ENCODE measurements at regions not wholly inside any gene's neighbourhood (a gene's known extent, or its start where the extent isn't known, plus 50 kb on each side); places are given as distances from the start of the nearest gene placed in this dataset.
A peak's percentile ranks its signal among the peaks of the same experiment; 100 is the strongest.
"Not testable (repeated sequence)": the region's sequence is repeated elsewhere in the genome, so short reads cannot be mapped to it uniquely, and the experiment has no call there.

DNA sequence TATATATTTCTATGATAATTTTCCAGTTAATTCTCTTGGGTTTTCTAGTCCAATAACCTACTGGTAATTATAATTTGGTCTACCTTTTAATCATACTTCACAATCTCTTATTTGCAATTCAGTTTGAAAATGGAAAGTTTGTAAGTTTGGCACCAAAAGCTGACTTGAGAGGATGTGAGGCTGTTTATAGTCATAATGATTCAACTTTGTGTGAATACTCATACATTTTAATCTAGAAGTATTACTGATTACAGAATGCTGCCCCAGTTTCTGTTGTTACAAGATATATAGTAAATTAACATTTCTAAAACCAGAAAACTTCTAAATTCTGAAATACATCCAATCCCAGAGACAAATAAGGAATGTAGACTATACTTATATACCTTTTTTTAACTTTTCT lies 158.2 kb downstream of the SLC38A4 start:
- no peak for DNase-seq

DNA sequence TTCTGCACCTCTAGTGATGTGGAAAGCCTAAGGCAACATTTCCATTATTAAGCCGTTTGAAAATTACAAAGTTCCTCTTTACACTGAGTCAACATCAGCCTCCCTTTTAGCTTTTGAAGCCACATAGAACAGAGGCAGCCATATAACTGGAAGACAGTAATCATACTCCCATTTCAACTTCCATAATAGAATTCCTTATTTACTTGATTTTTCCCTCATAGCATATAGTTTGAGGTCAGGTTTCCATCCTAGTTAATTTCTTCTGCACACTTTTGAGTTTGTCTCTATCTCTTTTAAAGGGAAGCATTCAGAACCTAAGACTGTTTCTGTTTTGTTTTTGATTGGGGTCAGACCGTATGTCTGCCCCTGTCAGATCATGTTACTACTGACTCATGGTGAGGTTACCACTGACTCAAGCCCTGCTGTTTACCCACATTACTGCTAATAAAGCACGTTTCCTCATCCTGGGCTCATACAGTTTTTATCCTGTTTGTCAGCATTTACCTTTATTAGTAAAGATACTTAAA lies 161.0 kb downstream of the SLC38A4 start:
- no peak for DNase-seq

DNA sequence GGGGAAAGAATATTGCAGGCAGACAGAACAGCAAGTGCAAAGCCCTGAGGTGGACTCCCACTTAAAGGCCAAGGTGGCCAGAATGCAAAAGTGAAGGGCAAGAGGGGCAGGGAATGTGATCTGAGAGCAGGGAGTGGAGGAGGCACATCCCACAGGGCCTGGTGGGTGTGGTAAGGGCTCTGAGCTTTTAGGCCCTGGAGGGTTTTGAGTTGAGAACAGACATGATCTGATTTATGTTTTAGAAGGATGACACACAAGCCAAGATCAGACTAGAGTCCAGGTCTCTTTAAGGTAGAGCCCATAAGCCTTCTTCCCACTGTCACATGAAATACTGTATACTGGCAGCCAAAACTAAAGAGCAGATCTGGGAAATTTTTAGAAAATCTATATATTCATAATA lies 162.5 kb downstream of the SLC38A4 start:
- no peak for DNase-seq

DNA sequence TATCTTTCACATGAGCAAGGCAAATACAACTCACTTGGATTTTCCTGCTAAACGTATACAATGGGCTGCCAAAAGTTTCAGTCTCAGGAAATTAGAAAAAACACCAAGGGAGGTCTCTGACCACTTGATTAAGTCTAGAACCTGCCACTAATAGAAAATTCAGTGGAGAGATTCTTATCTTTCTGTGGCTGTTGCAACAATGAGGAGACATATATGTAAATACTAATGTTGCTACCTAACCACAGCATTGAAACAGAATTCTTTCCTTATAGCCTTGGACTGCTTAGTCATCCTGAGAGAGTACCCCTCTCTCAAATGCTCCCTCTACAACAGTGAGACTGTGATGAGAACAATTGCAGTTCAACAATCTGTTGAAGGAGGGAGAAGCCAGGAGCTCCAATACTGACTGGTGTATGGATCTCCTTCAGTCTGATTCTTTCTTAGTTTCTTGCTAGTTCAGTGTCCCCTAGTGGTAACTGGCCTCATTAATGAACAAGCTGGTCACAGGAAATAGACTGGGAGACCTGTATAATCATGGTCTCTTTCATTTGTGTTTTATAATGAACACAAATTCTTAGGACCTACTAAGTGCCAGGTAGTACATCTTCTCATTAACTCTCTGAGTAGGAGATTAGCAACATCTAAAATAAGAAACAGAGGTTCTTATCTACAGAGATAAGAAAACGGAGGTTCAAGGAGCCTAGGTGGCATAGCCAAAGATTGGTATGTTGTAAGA lies 164.5 kb downstream of the SLC38A4 start:
- DNase-seq: peak; percentile 26

DNA sequence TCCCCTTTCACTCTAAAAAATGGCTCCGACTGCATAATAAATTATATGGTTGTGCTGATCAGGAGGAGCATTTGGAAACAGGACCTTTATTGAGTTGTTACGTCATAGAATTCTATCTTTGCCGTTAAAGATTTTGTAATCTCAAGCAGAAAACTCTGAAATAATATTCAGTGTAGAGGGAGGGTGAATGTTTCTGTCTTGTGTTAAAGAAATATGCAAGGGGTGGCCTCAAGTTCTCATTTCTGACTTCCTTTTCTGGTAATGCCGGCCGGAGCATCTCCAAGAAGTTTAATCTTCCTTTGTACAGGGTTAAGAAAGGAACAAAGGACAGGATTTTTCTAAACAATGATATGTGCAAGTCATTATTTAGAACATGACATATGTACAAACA lies 165.1 kb downstream of the SLC38A4 start:
- no peak for DNase-seq

DNA sequence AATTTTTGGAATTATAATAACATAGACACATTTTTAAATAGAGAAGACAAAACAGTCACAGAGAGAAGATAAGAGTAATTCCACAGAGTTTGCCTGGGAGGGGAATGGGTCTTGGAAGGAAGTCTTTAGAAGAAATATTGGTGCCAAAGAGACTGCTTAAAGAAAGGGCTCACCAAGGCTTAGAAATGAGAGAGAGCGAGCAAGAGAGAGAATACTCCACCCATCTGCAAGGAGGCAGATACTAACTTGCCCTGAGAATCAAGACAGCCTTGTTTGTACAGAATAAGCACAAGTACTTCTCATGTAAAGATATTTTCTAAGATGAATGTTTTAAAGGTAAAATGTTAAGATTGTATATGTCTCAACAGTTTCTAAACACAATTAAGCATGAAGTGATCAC lies 165.5 kb downstream of the SLC38A4 start:
- no peak for DNase-seq

DNA sequence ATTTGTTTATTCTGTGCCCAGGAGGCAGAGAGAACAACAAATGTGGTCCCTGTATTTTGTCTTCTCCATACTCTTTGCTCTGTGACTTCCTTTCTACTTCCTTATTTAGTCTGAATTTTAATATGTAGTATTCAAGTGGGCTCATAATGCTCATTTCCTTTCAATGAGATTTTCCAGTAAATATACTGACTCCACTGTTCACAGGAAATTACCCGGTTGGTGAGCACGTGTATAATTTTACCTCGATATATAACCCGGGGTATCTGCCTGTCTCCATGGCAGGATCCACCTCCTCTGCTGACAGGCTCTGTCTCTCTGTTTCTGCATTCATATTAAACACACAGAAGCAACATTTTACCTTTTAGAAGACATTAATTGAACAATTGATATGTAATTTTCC lies 166.0 kb downstream of the SLC38A4 start:
- no peak for DNase-seq

DNA sequence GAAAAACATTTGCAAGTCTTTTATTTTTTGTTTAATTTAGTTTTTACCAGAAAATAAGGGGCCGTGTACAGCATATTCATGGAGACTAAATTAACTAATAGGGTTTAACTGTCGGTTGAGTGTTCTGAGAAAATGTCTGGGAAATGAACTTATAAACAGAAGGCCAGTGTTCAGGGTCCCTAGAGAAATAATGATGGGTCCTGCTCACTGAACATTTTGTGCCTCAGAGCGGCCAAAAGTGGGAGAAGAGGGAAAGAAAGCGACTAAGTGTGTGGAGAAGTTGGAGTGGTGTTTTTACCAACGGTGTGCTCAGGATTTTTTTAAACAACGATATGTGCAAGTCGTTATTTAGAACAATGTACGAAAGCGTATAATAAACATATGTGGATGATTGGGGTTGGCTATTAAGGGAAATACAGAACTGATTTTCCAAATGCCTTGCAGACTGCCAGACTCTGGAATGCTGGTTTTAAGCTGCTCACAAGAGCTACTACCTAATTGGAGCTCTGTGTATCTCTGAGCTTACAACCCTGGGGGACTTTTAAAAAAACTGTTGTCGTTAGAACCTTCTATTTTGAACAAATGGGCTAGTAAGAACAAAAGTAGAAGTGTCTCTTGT lies 166.7 kb downstream of the SLC38A4 start:
- DNase-seq: no peak

DNA sequence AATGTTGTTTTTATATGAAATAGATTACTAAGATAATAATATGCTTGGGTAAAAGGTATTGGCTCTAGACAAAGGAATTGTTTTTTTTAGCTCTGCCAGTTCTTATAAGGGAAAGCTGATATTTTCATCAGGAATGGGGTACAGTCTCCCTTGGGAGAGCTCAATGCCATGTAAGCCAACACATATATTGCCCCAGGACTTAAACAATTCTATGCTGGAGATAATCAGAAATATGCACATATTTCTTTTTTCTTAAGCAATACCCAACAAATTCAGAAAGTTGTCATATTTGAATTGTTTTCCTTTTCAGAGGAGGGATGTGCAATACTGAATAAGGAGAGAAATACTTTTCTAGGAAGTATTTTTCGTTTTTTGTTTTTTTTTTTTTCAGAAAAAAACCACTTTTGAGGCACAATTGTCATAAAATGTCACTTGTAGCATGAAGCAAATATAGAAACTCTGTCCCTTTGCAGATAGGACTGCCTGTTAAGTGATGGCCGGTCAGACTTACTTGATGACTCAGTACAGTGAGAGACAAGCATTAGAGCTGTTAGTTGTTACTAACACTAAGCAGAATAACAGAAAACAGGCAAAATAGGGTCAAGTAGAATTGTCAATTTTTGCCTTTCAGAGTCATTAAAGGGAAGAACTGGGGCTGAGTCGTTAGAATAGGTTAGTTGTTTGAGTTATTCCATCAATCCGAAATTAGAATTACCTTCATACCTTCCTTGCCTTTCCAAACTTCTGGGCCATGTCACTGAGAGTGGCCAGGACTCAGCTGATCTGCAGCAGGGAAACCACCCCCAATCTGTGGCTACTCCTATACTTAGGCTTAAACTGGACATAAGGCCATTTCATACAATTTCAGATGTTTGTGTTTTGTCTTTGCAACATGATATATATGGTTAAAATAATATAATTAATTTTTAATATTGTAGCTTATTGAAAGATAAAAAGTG lies 168.1 kb downstream of the SLC38A4 start:
- no peak for DNase-seq

DNA sequence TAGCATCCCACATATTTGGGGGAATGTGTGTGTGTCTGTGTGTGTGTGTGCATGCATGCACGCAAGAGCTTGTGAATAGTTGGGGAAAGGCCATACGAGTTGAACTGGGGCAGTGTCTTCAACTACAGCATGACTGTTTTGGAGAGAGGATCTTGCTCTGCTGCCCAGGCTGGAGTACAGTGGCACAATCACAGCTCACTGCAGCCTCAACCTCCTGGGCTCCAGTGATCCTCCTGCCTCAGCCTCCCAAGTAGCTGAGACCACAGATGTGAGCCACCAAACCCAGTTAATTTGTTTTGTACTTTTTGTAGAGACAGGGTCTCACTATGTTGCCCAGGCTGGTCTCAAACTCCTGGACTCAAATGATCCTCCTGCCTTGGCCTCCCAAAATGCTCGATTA lies 169.8 kb downstream of the SLC38A4 start:
- not testable (repeated sequence) for DNase-seq

DNA sequence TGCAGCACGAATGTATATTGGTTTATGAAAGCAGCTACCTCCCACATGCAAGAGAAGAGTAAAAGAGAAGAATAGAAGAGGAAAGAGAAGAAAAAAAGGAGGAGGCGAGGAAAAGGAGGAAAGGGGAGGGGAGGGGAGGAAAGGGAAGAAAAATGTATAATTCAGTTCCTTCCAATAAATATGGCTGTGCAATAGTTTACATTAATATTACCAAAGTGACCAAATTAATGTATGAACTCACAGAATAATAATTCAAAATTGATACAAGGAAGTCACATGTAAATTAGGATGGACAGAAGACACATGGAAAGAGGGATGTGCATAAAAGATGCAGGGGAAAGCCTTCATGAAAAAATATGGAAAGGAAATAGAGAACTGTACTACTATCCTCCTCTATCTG lies 172.5 kb downstream of the SLC38A4 start:
- no peak for DNase-seq

DNA sequence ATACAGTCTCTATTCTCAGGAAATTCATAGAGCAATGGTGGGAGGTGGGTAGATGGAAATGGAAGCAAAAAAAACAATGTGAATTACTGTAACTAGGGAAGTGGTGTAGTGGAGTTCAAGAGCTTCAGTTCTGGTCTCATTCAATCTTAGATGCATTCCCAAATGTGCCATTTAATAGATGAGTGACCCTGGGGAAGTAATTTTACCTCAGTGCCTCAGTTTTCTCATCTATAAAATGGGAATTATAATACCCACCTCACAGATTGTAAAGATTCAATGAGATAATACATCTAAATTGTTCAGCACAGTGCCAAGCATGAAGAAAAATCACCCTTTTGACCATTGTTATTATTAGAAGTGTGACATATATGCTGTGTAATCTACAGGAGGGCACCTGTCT lies 173.1 kb downstream of the SLC38A4 start:
- no peak for DNase-seq

DNA sequence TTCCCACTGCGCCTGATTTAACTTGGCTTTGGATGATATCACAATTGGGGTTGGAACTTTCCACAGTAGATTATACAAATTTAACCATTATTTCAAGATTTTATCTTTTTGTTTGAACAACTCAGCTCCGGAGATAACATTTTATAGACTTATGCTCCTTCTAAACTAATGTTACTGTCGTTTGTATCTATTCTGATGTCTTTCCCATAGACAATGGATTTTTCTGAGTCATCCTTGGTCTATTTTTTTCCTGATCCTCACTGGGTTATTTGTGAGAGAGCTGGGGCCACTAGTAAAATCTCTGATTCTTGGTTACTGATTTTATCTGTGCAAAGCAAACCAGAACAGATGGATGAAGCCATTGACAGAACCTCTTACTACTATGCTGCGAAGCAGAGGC lies 175.1 kb downstream of the SLC38A4 start:
- DNase-seq: no peak

DNA sequence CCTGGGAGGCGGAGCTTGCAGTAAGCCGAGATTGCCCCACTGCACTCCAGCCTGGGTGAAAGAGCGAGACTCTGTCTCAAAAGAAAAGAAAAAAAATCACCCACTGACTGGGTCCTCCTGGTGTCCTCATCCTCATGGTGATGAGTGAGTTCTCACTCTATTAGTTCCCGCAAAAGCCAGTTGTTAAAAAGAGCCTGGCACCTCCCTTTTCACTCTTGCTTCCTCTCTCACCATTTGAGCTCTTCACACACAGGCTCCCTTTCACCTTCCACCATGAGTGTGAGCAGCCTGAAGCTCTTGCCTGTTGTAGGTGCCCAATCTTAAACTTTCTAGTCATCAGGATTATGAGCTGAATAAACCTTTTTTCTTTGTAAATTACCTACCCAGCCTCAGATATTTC lies 176.4 kb downstream of the SLC38A4 start:
- no peak for DNase-seq

DNA sequence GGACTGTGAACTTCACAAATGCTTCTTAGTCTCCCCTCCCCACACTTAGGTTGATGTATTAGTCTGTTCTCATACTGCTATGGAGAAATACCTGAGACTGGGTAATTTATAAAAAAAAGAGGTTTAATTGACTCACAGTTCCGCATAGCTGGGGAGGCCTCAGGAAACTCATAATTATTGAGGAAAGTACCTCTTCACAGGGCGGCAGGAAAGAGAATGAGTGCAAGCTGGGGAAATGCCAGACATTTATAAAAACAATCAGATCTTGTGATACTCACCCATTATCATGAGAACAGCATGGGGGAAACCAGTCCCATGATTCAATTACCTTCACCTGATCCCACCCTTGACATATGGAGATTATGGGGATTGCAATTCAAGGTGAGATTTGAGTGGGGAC lies 178.8 kb downstream of the SLC38A4 start:
- no peak for DNase-seq

DNA sequence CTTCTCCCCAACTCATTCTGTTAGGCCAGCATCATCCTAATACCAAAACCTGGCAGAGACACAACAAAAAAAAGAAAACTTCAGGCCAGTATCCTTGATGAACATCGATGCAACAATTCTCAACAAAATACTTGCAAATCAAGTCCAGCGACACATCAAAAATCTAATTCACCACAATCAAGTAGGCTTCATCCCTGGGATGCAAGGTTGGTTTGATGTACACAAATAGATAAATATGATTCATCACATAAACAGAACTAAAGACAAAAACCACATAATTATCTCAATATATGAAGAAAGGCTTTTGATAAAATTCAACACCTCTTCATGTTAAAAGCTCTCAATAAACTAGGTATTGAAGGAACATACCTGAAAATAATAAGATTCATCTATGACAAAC lies 184.1 kb downstream of the SLC38A4 start:
- DNase-seq: not testable (repeated sequence)

DNA sequence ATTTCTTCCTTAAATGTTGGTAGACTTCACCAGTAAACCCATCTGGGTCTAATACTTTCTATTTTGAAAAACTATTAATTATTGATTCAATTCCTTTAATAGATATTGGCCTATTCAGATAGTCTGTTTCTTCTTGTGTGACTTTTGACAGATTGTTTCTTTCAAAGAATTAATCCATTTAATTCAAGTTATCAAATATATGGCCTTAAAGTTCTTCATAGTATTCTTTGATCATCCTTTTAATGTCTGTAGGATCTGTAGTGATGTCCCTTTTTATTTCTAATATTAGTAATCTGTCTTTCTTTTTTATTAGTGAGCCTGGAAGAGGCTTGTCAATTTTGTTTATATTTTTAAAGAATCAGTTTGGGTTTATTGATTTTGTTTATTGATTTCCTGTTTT lies 190.0 kb downstream of the SLC38A4 start:
- DNase-seq: no peak

DNA sequence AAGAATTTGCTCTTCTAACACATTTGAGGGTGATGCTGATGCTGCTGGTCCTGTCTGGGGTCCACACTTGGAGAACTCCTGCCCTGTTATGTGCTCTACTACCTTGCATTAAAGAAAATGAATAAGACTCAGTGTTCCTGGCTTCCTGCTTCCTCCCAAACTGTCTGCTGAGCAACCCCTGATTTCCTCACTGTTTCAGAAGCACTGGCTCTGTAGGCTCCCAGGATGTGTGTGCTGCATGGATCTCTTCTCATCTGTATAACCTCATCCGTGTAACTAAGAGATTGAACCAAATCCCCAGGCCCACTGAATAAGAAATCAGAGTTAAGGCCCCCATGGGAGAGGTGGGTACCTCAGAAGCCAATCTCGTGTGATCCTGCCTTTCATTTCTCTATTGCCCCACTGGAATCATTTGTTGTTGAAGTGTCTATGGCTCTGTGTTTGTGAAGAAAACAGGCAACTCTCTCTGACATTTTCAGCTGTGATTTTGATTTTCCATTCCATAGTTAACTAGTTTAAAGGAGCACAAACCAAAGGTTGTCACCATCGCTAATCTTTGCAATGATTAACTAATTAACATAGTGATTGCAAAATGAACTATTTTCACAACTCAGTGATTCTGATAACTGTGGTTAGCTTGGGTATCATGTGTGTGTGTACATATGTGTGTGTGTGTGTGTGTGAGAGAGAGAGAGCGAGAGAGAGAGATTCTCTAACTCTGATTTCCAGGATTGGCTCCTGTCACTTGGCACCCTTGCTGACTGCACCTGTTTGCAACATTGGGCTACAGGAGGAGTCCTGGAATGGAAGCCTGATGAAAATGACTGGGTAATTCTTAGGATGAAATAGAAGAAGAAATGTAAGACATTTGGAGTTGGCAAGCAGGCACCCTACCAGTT lies 196.2 kb downstream of the SLC38A4 start:
- no peak for DNase-seq

DNA sequence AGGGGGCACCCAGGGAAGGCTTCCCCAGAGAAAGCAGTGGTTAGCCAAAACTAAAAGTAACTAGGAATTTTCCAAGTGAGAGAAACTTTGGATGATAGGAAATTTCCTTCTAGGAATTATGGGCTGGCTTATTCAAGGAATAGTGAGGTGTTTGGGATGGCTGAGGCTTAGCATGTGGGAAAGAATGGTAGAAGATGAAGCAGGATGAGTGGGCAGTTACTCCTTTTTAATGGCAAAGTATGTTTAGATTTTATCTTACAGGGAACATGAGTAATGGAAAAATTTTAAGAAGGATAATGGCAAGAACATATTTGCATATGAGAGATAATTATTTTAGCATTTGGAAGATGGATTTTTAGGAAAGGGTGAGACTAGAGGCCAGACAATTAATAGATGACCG lies 197.6 kb downstream of the SLC38A4 start:
- DNase-seq: no peak

DNA sequence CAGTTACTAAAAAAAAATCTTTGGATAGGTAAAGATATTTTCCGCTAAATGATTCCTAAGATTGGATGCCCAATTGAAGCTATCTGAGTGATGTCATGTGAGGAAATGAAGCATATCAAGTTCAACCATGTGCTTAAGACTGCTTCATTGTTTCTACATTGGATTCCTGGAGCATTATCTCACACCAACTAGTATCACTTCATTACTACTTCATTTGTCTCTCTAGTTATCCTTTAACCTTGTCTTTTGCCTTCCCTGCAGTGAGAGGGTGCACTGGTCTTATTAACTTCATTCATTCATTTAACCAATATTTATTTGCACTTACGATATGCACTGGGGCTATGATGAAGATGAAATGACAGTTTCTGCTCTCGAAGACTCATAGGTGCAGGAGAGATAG lies 198.1 kb downstream of the SLC38A4 start:
- no peak for DNase-seq

DNA sequence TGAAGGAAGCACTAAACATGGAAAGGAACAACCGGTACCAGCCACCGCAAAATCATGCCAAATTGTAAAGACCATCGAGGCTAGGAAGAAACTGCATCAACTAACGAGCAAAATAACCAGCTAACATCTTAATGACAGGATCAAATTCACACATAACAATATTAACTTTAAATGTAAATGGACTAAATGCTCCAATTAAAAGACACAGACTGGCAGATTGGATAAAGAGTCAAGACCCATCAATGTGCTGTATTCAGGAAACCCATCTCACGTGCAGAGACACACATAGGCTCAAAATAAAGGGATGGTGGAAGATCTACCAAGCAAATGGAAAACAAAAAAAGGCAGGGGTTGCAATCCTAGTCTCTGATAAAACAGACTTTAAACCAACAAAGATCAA lies 206.3 kb downstream of the SLC38A4 start:
- not testable (repeated sequence) for DNase-seq

DNA sequence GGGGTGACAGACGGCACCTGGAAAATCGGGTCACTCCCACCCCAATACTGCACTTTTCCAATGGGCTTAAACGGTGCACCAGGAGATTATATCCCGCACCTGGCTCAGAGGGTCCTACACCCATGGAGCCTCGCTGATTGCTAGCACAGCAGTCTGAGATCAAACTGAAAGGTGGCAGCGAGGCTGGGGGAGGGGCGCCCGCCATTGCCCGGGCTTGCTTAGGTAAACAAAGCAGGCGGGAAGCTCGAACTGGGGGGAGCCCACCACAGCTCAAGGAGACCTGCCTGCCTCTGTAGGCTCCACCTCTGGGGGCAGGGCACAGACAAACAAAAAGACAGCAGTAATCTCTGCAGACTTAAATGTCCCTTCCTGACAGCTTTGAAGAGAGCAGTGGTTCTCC lies 208.1 kb downstream of the SLC38A4 start:
- DNase-seq: not testable (repeated sequence)

DNA sequence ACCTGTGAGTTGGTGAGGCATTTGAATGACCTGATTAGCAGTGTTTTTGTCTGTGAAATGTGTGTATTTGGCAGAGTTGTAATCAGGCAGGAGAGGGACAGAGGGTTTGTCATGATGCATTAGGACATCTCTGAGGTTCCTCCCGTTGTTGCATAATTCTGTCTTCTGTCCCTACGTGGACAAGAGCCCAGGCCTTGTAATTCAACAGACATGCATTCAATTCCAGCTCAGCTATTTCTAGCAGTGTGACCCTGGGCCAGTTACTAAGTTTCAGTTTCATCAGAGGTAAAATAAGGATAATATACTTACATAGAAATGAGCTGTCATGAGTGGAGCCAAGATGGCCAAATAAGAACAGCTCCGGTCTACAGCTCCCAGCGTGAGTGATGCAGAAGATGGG lies 208.6 kb downstream of the SLC38A4 start:
- DNase-seq: no peak

Data from COR-L47 (cell line).